ENCODE measurements at regions not wholly inside any gene's neighbourhood (a gene's known extent, or its start where the extent isn't known, plus 50 kb on each side); places are given as distances from the start of the nearest gene placed in this dataset.

GRCh38 chr6:8236956-8237355 lies 134.6 kb upstream of the EEF1E1 start:
- H3K4me3 ChIP-seq (ENCODE audit: low read depth, low read length) = no peak overlapping the region
- TF ChIP-seq CTCF (IDR thresholded peaks at IDR 0.05; ENCODE audit: low read depth, low read length) = no peak
- in situ Hi-C loops (cut with HindIII; ENCODE audit: low sequenced_read_pairs) = no loop called here
- DNase-seq (ENCODE audit: low read depth, low spot score) = no peak

GRCh38 chr6:8234321-8234720 lies 132.0 kb upstream of the EEF1E1 start:
- no peak for DNase-seq (ENCODE audit: low read depth, low spot score)
- in situ Hi-C loops (cut with HindIII; ENCODE audit: low sequenced_read_pairs) = no loop called here

GRCh38 chr6:8231956-8232355 lies 129.6 kb upstream of the EEF1E1 start:
- no peak for TF ChIP-seq CTCF (IDR thresholded peaks at IDR 0.05; ENCODE audit: low read depth, low read length)
- no peak for DNase-seq (ENCODE audit: low read depth, low spot score)
- in situ Hi-C loops (cut with HindIII; ENCODE audit: low sequenced_read_pairs) = no loop called here
- no peak overlapping the region for H3K4me3 ChIP-seq (ENCODE audit: low read depth, low read length)

More at GRCh38 chr6:8234321-8234720, 132.0 kb upstream of the EEF1E1 start:
- no peak for TF ChIP-seq CTCF (IDR thresholded peaks at IDR 0.05; ENCODE audit: low read depth, low read length)
- no peak overlapping the region for H3K4me3 ChIP-seq (ENCODE audit: low read depth, low read length)

GRCh38 chr6:8229915-8230756 lies 127.8 kb upstream of the EEF1E1 start:
- in situ Hi-C loops (cut with HindIII; ENCODE audit: low sequenced_read_pairs) = no loop called here

GRCh38 chr6:8225113-8225512 lies 122.8 kb upstream of the EEF1E1 start:
- TF ChIP-seq CTCF (IDR thresholded peaks at IDR 0.05; ENCODE audit: low read depth, low read length) = no peak
- in situ Hi-C loops (cut with HindIII; ENCODE audit: low sequenced_read_pairs) = no loop called here
- no peak overlapping the region for H3K4me3 ChIP-seq (ENCODE audit: low read depth, low read length)
- DNase-seq (ENCODE audit: low read depth, low spot score) = no peak

More at GRCh38 chr6:8229915-8230756, 127.8 kb upstream of the EEF1E1 start:
- no peak overlapping the region for H3K4me3 ChIP-seq (ENCODE audit: low read depth, low read length)
- TF ChIP-seq CTCF (IDR thresholded peaks at IDR 0.05; ENCODE audit: low read depth, low read length) = no peak
- no peak for DNase-seq (ENCODE audit: low read depth, low spot score)

- in situ Hi-C loops (cut with HindIII; ENCODE audit: low sequenced_read_pairs) = no loop called here
- no peak for TF ChIP-seq CTCF (IDR thresholded peaks at IDR 0.05; ENCODE audit: low read depth, low read length)
- no peak for DNase-seq (ENCODE audit: low read depth, low spot score)
- H3K4me3 ChIP-seq (ENCODE audit: low read depth, low read length) = no peak overlapping the region
These were observed 121.3 kb upstream of the EEF1E1 start for GRCh38 chr6:8223678-8224077.
